Sigmoid colon (tissue), 6 donors: ENCODE measurements at regions not wholly inside any gene's neighbourhood (a gene's known extent, or its start where the extent isn't known, plus 50 kb on each side); places are given as distances from the start of the nearest gene placed in this dataset.
"Not testable (repeated sequence)": the region's sequence is repeated elsewhere in the genome, so short reads cannot be mapped to it uniquely, and the experiment has no call there.

Experiments used
- DNase-seq: peaks from one replicate; pipeline ENCODE4 v3.0.0-alpha.2; 2019
- H3K27ac ChIP-seq, 4 donors: fragments of 200-600 bp; sonication (generic); one replicate each; pipeline ENCODE4 v1.5.1; 2016 to 2019; ENCODE audit warnings: mild to moderate bottlenecking in 1 of 4
- H3K27me3 ChIP-seq, 3 donors: fragments of 200-600 bp; sonication (generic); one replicate each; pipeline ENCODE4 v1.5.1; 2019; ENCODE audit warnings: mild to moderate bottlenecking in 1 of 3
- H3K36me3 ChIP-seq, 4 donors: fragments of 200-600 bp; sonication (generic); one replicate each; pipeline ENCODE4 v1.5.1; 2016 to 2019
- H3K4me1 ChIP-seq, 4 donors: fragments of 200-600 bp; sonication (generic); one replicate each; pipeline ENCODE4 v1.5.1; 2017 to 2019
- H3K4me3 ChIP-seq, 4 donors: fragments of 200-600 bp; sonication (generic); one replicate each; pipeline ENCODE4 v1.5.1; 2017 to 2019; ENCODE audit warnings: mild to moderate bottlenecking in 2 of 4, moderate library complexity in 1 of 4
- H3K9me3 ChIP-seq, 4 donors: fragments of 200-600 bp in 3 of 4; sonication (generic) in 3 of 4; one replicate each; pipeline versions ENCODE4 v1.5.1 to v1.6.1; 2013 to 2019
- EP300 ChIP-seq, 4 donors: sonication (generic); formaldehyde crosslinking; IDR thresholded peaks; one replicate each; pipeline ENCODE4 v1.6.1; 2017; ENCODE audit warnings: antibody characterized with exemption in 4 of 4
- POLR2A ChIP-seq, 2 donors: fragments of 450-650 bp; IDR thresholded peaks; one replicate each; pipeline ENCODE4 v1.6.1; 2016; ENCODE audit warnings: antibody characterized with exemption in 2 of 2, mild to moderate bottlenecking in 2 of 2, moderate library complexity in 2 of 2
- POLR2AphosphoS5 ChIP-seq, 4 donors: sonication (generic); formaldehyde crosslinking; IDR thresholded peaks; one replicate each; pipeline ENCODE4 v1.6.1; 2017; ENCODE audit warnings: antibody characterized with exemption in 4 of 4
- WGBS, 2 donors: extraction: QIAGEN DNeasy Blood & Tissue Kit; methylation state at CpG; one replicate each; pipeline ENCODE4 v1.1.7; 2013; 5-methylcytosine and 5-hydroxymethylcytosine counted together
- intact Hi-C: fragments of 100-400 bp; cut with DNase I; formaldehyde crosslinking; loops from one replicate; pipeline ENCODE4 v1.15.1; 2023
- TF ChIP-seq, protein P1 (sequence below), 4 experiments: fragments of 450-650 bp in 3 of 4; fragments of 200-600 bp in 1 of 4; IDR thresholded peaks; one replicate each; pipeline ENCODE4 v1.5.1; 2016 to 2019; ENCODE audit warnings: antibody characterized with exemption in 4 of 4, mild to moderate bottlenecking in 3 of 4, moderate library complexity in 2 of 4
- donor health status: healthy with polysubstance abuse.
- donor health status: healthy.

DNA sequence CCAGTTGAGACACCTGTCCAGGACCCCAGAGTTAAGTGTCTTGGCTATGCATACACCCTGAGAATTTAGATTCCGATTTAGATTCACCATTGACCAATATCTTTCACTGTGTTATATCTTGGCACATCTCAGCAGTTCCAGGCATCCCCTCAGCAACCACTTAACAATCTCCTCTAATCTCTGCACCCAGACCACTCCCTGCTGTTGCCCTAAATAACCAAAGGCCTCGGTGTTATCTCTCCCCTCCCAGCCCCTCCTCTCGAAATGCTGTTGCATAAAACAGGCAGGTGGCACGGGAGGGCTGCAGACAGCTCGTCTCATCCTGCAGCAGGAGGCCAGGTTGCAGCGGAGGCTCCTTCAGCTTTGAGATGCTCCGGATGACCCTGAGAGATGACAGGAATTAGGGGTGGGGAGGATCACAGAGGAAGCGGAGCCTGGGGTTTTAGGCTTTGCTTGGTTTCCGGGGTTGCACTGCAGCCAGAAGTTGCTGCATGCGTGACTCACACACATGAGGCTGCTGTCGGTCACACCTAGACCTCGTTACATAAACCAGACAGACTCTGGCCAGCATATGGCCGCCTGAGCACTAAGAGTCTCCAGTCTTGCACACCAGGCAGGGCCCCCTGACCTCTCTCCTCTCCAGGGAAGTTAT lies 210.3 kb upstream of the USP9Y start:
- H3K9me3 ChIP-seq = no peaks in the 10 kb centered on the region
- TF ChIP-seq POLR2AphosphoS5 (IDR thresholded peaks at IDR 0.05) (no peak), POLR2A (IDR thresholded peaks at IDR 0.05) (no peak), EP300 (IDR thresholded peaks at IDR 0.05) (no peak)
- TF ChIP-seq, protein P1, sequence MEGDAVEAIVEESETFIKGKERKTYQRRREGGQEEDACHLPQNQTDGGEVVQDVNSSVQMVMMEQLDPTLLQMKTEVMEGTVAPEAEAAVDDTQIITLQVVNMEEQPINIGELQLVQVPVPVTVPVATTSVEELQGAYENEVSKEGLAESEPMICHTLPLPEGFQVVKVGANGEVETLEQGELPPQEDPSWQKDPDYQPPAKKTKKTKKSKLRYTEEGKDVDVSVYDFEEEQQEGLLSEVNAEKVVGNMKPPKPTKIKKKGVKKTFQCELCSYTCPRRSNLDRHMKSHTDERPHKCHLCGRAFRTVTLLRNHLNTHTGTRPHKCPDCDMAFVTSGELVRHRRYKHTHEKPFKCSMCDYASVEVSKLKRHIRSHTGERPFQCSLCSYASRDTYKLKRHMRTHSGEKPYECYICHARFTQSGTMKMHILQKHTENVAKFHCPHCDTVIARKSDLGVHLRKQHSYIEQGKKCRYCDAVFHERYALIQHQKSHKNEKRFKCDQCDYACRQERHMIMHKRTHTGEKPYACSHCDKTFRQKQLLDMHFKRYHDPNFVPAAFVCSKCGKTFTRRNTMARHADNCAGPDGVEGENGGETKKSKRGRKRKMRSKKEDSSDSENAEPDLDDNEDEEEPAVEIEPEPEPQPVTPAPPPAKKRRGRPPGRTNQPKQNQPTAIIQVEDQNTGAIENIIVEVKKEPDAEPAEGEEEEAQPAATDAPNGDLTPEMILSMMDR (IDR thresholded peaks at IDR 0.05) = no peak
- no peak overlapping the region for H3K4me3 ChIP-seq
- no peak for DNase-seq
- H3K27ac ChIP-seq = no peak overlapping the region
- 17 to 60% methylated on average over 13 of the region's 13 CpGs for WGBS, 2 donors
- H3K4me1 ChIP-seq = no peaks in the 10 kb centered on the region
- intact Hi-C loops = no loop called here
- H3K27me3 ChIP-seq = no peaks in the 10 kb centered on the region
- H3K36me3 ChIP-seq = no peaks in the 10 kb centered on the region

DNA sequence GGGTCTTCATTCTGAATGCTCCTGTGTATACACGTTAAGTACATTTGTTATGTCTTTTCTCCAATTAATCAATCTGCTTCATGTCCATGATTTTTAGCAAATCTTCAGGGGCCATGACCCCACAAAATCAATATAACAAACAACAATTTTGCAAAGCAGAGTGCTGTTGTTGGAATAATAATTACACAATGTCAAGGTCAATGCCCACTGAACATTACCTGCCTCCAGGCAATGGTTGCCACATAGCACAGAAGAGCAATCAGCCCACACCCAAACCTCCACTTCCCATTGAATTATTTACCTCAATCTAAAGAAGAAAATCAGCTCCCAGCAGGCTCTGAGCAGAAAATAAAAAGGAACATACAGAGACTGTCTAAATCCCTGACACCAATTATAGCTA lies 208.8 kb upstream of the USP9Y start:
- Histone ChIP-seq H3K27ac (no peak overlapping the region), H3K4me1 (no peaks in the 10 kb centered on the region), H3K27me3 (no peaks in the 10 kb centered on the region), H3K36me3 (no peaks in the 10 kb centered on the region), H3K4me3 (no peak overlapping the region), H3K9me3 (no peaks in the 10 kb centered on the region)
- DNase-seq = no peak
- intact Hi-C loops = no loop called here
- TF ChIP-seq EP300 (IDR thresholded peaks at IDR 0.05) (no peak), POLR2A (IDR thresholded peaks at IDR 0.05) (no peak), POLR2AphosphoS5 (IDR thresholded peaks at IDR 0.05) (no peak)
- TF ChIP-seq, protein P1 (IDR thresholded peaks at IDR 0.05) = no peak
- 91 to 100% methylated on average over 1 of the region's 1 CpG for WGBS, 2 donors

DNA sequence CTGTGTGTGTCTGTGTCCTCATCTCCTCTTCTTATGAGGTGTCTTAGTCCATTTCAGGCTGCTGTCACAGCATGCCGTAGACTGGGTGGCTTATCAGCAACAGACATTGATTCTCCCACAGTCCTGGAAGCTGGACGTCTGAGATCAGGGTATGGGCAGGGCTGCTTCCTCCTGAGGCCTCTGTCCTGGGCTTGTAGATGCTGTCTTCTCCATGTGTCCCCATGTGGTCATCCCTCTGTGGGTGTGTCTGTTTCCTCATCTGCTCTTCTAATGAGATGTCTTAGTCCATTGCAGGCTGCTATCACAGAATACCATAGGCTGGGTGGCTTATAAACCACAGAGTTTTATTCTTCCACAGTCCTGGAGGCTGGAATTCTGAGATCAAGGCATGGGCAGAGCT lies 205.0 kb upstream of the USP9Y start:
- Histone ChIP-seq H3K36me3 (no peaks in the 10 kb centered on the region), H3K4me1 (no peaks in the 10 kb centered on the region), H3K27me3 (no peaks in the 10 kb centered on the region), H3K4me3 (no peak overlapping the region), H3K27ac (no peak overlapping the region), H3K9me3 (no peaks in the 10 kb centered on the region)
- TF ChIP-seq POLR2AphosphoS5 (IDR thresholded peaks at IDR 0.05) (no peak), POLR2A (IDR thresholded peaks at IDR 0.05) (no peak), EP300 (IDR thresholded peaks at IDR 0.05) (no peak)
- TF ChIP-seq, protein P1 (IDR thresholded peaks at IDR 0.05) = no peak
- WGBS, 2 donors = 83 to 89% methylated on average over 2 of the region's 2 CpGs
- intact Hi-C loops = no loop called here
- DNase-seq = no peak

DNA sequence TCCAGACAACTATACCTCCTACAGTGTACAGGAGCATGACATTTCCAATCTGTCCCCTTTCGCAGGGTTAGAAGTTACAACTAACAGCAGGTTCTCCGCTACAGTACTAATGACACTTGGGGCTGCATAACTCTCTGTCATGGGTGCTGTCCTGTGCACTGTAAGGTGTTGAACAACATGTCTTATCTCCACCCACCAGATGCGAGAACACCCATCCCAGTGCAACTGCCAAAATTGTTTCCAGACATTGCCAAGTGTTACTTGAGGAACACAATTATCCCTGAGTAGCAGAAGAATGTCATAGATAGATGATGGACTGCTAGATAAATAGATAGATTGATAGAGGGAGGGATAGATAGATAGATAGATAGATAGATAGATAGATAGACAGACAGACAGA lies 200.9 kb upstream of the USP9Y start:
- TF ChIP-seq, protein P1 (IDR thresholded peaks at IDR 0.05) = no peak
- no peak for TF ChIP-seq POLR2AphosphoS5 (IDR thresholded peaks at IDR 0.05)
- TF ChIP-seq POLR2A (IDR thresholded peaks at IDR 0.05) = no peak
- TF ChIP-seq EP300 (IDR thresholded peaks at IDR 0.05) = no peak
- no peak overlapping the region for H3K27ac ChIP-seq
- H3K36me3 ChIP-seq = no peaks in the 10 kb centered on the region
- H3K9me3 ChIP-seq = no peaks in the 10 kb centered on the region
- intact Hi-C loops = no loop called here
- WGBS, 2 donors = 95 to 96% methylated on average over 3 of the region's 3 CpGs
- H3K4me1 ChIP-seq = no peaks in the 10 kb centered on the region
- H3K4me3 ChIP-seq = no peak overlapping the region
- H3K27me3 ChIP-seq = no peaks in the 10 kb centered on the region
- no peak for DNase-seq

DNA sequence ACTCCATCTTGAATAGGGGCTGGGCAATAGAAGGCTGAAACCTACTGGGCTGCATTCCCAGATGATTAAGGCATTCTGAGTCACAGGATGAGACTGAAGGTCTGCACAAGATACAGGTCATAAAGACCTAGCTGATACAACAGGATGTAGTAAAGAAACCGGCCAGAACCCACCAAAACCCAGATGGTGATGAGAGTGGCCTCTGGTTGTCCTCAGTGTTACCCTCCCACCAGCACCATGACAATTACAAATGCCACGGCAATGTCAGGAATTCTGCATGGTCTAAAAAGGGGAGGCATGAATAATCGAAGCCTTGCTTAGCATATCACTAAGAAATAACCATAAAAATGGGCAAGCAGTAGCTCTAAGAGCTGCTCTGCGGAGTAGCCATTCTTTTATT lies 197.0 kb upstream of the USP9Y start:
- H3K27me3 ChIP-seq, intact Hi-C loops, H3K27ac ChIP-seq, H3K36me3 ChIP-seq, H3K9me3 ChIP-seq, DNase-seq, H3K4me1 ChIP-seq, H3K4me3 ChIP-seq: not testable (repeated sequence)
- 78 to 80% methylated on average over 4 of the region's 4 CpGs for whole genome bisulfite sequencing, 2 donors
